ENCODE measurements at regions not wholly inside any gene's neighbourhood (a gene's known extent, or its start where the extent isn't known, plus 50 kb on each side); places are given as distances from the start of the nearest gene placed in this dataset.

- TF ChIP-seq CTCF (IDR thresholded peaks at IDR 0.05; ENCODE audit: insufficient read depth, low read depth, low read length) (no peak), EZH2 (IDR thresholded peaks at IDR 0.05; ENCODE audit: insufficient read depth, low read length) (no peak)
These were observed 132.3 kb downstream of the TOMM20 start for GRCh38 chr1:234996245-234996757.

Data from astrocyte (in vitro differentiated cells and primary cell).